K562 (cell line): ENCODE measurements at regions not wholly inside any gene's neighbourhood (a gene's known extent, or its start where the extent isn't known, plus 50 kb on each side); places are given as distances from the start of the nearest gene placed in this dataset.

Source experiments
- ATAC-seq: fragments of 200-7000 bp; cut with Tn5 transposase; 3 replicates; pipeline ENCODE4 v1.9.1; 2020; ENCODE audit warnings: moderate library complexity
- BruUV-seq: library from RNA; stranded (reverse); fragments of 400-500 nt; replicated peaks from 2 replicates; lab custom pipeline; 2021; lab: Mats Ljungman, UMichigan
- CTCF ChIA-PET: fragments of 300-600 bp; formaldehyde crosslinking; extraction: SDS; loops from one replicate; lab custom pipeline; 2021; ENCODE audit warnings: low intra/inter-chr PET ratio; lab: Yijun Ruan, JAX
- POLR2A ChIA-PET: fragments of 300-600, 350-650 bp; sonication (Branson Sonifier 250); formaldehyde crosslinking; extraction: SDS; loops from one replicate; lab custom pipeline; 2021; ENCODE audit warnings: antibody characterized with exemption, inconsistent platforms; lab: Yijun Ruan, JAX
- DNase-seq, 4 experiments: peaks; one replicate each; pipeline versions ENCODE4 v3.0.0 to v3.0.0-alpha.2; 2011 to 2018; ENCODE audit warnings: low spot score in 3 of 4, mixed read lengths in 3 of 4; ENCODE audit errors: extremely low read depth in 1 of 4
- FAIRE-seq: peaks from 2 replicates; lab custom pipeline; 2011; peaks lifted over from hg19 to GRCh38; lab: Jason Lieb, UNC
- H2AFZ ChIP-seq: 2 replicates; pipeline ENCODE4 v1.6.0; 2011; ENCODE audit warnings: low read depth, low read length, control low read depth, inconsistent platforms
- H3K27ac ChIP-seq: fragments of 200-600 bp; 3 replicates; pipeline ENCODE4 v1.8.0; 2011; ENCODE audit warnings: low read depth, mild to moderate bottlenecking, control low read depth, inconsistent platforms, low read length, moderate library complexity, mixed read lengths; ENCODE audit errors: extremely low read depth
- H3K27me3 ChIP-seq, 2 experiments: fragments of 300-600 bp in 1 of 2; 2 replicates in 1 of 2; 3 replicates in 1 of 2; pipeline versions ENCODE4 v1.6.0 to v1.8.0; 2011; ENCODE audit warnings: inconsistent platforms in 2 of 2, low read length in 2 of 2, mild to moderate bottlenecking in 1 of 2, mixed read lengths in 1 of 2, moderate library complexity in 1 of 2; ENCODE audit not compliant: control insufficient read depth in 2 of 2, insufficient read depth in 2 of 2
- H3K36me3 ChIP-seq: fragments of 300-600 bp; 3 replicates; pipeline ENCODE4 v1.8.0; 2011; ENCODE audit warnings: mild to moderate bottlenecking, low read length, inconsistent platforms; ENCODE audit not compliant: control insufficient read depth, insufficient read depth
- H3K4me1 ChIP-seq, 2 experiments: fragments of 200-600 bp in 1 of 2; replicated peaks in 1 of 2; 2 replicates in 1 of 2; 3 replicates in 1 of 2; pipeline versions ENCODE4 v1.5.1 to v1.8.0; 2011; ENCODE audit warnings: inconsistent platforms in 2 of 2, low read length in 2 of 2, mild to moderate bottlenecking in 1 of 2, mixed read lengths in 1 of 2, moderate library complexity in 1 of 2; ENCODE audit not compliant: control insufficient read depth in 2 of 2, insufficient read depth in 2 of 2
- H3K4me2 ChIP-seq: 2 replicates; pipeline ENCODE4 v1.6.1; 2011; ENCODE audit warnings: low read length, control low read depth, inconsistent platforms, mixed read lengths; ENCODE audit not compliant: insufficient read depth
- H3K4me3 ChIP-seq: fragments of 200-600 bp; sonication (generic), shearing (Covaris generic); 2 replicates; pipeline ENCODE4 v1.5.1; 2016; ENCODE audit warnings: control low read depth, inconsistent platforms
- H3K79me2 ChIP-seq: fragments of 200-600 bp; 3 replicates; pipeline ENCODE4 v1.8.0; 2011; ENCODE audit warnings: low read length, inconsistent platforms; ENCODE audit not compliant: control insufficient read depth, insufficient read depth
- H3K9ac ChIP-seq, 2 experiments: 2 replicates each; pipeline versions ENCODE4 v1.6.0 to v1.6.1; 2011; ENCODE audit warnings: low read depth in 2 of 2, low read length in 2 of 2, control low read depth in 1 of 2, inconsistent platforms in 1 of 2, mild to moderate bottlenecking in 1 of 2, mixed read lengths in 1 of 2; ENCODE audit not compliant: insufficient read depth in 1 of 2
- H3K9me1 ChIP-seq: one replicate; pipeline ENCODE4 v1.6.0; 2011; ENCODE audit warnings: inconsistent platforms, mild to moderate bottlenecking, low read length, moderate library complexity; ENCODE audit not compliant: control insufficient read depth, insufficient read depth
- H3K9me3 ChIP-seq: replicated peaks from 2 replicates; pipeline ENCODE4 v1.5.1; 2011; ENCODE audit warnings: low read depth, low read length, inconsistent platforms; ENCODE audit not compliant: control insufficient read depth, insufficient read depth
- H4K20me1 ChIP-seq: replicated peaks from 2 replicates; pipeline ENCODE4 v1.6.1; 2011; ENCODE audit warnings: low read length, inconsistent platforms, mixed read lengths; ENCODE audit not compliant: control insufficient read depth, insufficient read depth
- CCNT2 ChIP-seq: IDR thresholded peaks from 2 replicates; pipeline ENCODE4 v1.6.1; 2011; ENCODE audit warnings: borderline replicate concordance, low read depth, mild to moderate bottlenecking, moderate library complexity, mixed read lengths, low read length; ENCODE audit not compliant: insufficient read length; ENCODE audit errors: extremely low read depth
- EZH2 ChIP-seq: IDR thresholded peaks from 2 replicates; pipeline ENCODE4 v1.6.1; 2012; ENCODE audit warnings: low read depth, mild to moderate bottlenecking, inconsistent platforms, low read length, borderline replicate concordance
- GTF2A2 ChIP-seq: IDR thresholded peaks from 2 replicates; pipeline ENCODE4 v1.6.1; 2016; ENCODE audit warnings: mild to moderate bottlenecking, missing genetic modification characterization, missing compliant biosample characterization
- HINFP ChIP-seq: fragments of 450-650 bp; conservative IDR thresholded peaks from 2 replicates; pipeline ENCODE4 v1.6.1; 2016; ENCODE audit warnings: missing genetic modification characterization, low read depth, mild to moderate bottlenecking, control low read depth, missing compliant biosample characterization
- L3MBTL2 ChIP-seq: fragments of 450-650 bp; IDR thresholded peaks from 2 replicates; pipeline ENCODE4 v1.6.1; 2016; ENCODE audit warnings: mild to moderate bottlenecking, moderate library complexity
- MTA2 ChIP-seq: fragments of 450-650 bp; IDR thresholded peaks from 2 replicates; pipeline ENCODE4 v1.6.1; 2016; ENCODE audit warnings: low read depth
- MTA3 ChIP-seq: fragments of 450-650 bp; formaldehyde crosslinking; IDR thresholded peaks from 2 replicates; pipeline ENCODE4 v1.6.1; 2017; ENCODE audit warnings: mild to moderate bottlenecking, borderline replicate concordance
- PTTG1 ChIP-seq: fragments of 450-650 bp; IDR thresholded peaks from 2 replicates; pipeline ENCODE4 v1.6.1; 2016; ENCODE audit warnings: low read depth, mild to moderate bottlenecking, missing genetic modification characterization, missing compliant biosample characterization
- RBM15 ChIP-seq: fragments of 200-400 bp; formaldehyde crosslinking; IDR thresholded peaks from 2 replicates; pipeline ENCODE4 v1.6.1; 2018; ENCODE audit warnings: mild to moderate bottlenecking, low read length, moderate library complexity; ENCODE audit not compliant: insufficient read depth
- TEAD4 ChIP-seq, 2 experiments: sonication (generic) in 1 of 2; formaldehyde crosslinking in 1 of 2; IDR thresholded peaks; 2 replicates each; pipeline versions ENCODE4 v1.6.1 to v1.8.0; 2012 to 2022; ENCODE audit warnings: borderline replicate concordance in 1 of 2, inconsistent platforms in 1 of 2, low read length in 1 of 2, mild to moderate bottlenecking in 1 of 2, missing genetic modification reagents in 1 of 2
- TSC22D4 ChIP-seq: fragments of 450-650 bp; IDR thresholded peaks from 2 replicates; pipeline ENCODE4 v1.6.1; 2016; ENCODE audit warnings: missing genetic modification characterization, missing biosample characterization, control low read depth
- ZNF561 ChIP-seq: fragments of 450-650 bp; formaldehyde crosslinking; conservative IDR thresholded peaks from 2 replicates; pipeline ENCODE4 v1.4.0; 2020; ENCODE audit warnings: mild to moderate bottlenecking, moderate library complexity
- WGBS: fragments of 100-300 bp; shearing (Covaris generic); methylation state at CpG from one replicate; pipeline ENCODE4 v1.1.6; 2016; ENCODE audit warnings: low coverage, mixed read lengths; ENCODE audit not compliant: insufficient coverage; ENCODE audit errors: missing lambda C conversion rate; 5-methylcytosine and 5-hydroxymethylcytosine counted together
- in situ Hi-C: fragments of 300-500 bp; cut with MboI; formaldehyde crosslinking; loops from 4 replicates; pipeline ENCODE4 v1.15.0; 2018; ENCODE audit warnings: inconsistent platforms, mixed read lengths
- intact Hi-C: fragments of 100-400 bp; cut with micrococcal nuclease; formaldehyde crosslinking; loops from 2 replicates; pipeline ENCODE4 v1.14.2; 2022
- TF ChIP-seq, protein P1 (sequence below), 2 experiments: fragments of 150-350 bp in 1 of 2; IDR thresholded peaks; 2 replicates each; pipeline ENCODE4 v1.6.1; 2012 to 2016; ENCODE audit warnings: low read depth in 2 of 2, low read length in 2 of 2, mild to moderate bottlenecking in 1 of 2, moderate library complexity in 1 of 2

- Histone ChIP-seq H3K79me2 (no peaks in the 10 kb centered on the region), H3K9ac (no peak overlapping the region), H3K27ac (no peak overlapping the region), H3K4me2 (no peak overlapping the region), H3K4me1 (no peaks in the 10 kb centered on the region), H3K9me3 (no peaks in the 10 kb centered on the region), H3K9me1 (no peaks in the 10 kb centered on the region), H2AFZ (no peak overlapping the region), H3K4me3 (no peak overlapping the region), H3K27me3 (no peaks in the 10 kb centered on the region), H4K20me1 (no peaks in the 10 kb centered on the region), H3K36me3 (no peaks in the 10 kb centered on the region)
- TF ChIP-seq TSC22D4 (tag) (no peak), PTTG1 (tag) (no peak), MTA3 (no peak), RBM15 (no peak), GTF2A2 (no peak), ZNF561 (CRISPR knock-in tag) (no peak), CCNT2 (no peak), TEAD4 (IDR thresholded peaks at IDR 0.05; ENCODE audit: low read length) (no peak), TEAD4 (CRISPR knock-in tag; IDR thresholded peaks at IDR 0.05; ENCODE audit: borderline replicate concordance) (no peak), HINFP (tag) (no peak), L3MBTL2 (no peak), MTA2 (no peak), EZH2 (no peak)
- TF ChIP-seq, protein P1, sequence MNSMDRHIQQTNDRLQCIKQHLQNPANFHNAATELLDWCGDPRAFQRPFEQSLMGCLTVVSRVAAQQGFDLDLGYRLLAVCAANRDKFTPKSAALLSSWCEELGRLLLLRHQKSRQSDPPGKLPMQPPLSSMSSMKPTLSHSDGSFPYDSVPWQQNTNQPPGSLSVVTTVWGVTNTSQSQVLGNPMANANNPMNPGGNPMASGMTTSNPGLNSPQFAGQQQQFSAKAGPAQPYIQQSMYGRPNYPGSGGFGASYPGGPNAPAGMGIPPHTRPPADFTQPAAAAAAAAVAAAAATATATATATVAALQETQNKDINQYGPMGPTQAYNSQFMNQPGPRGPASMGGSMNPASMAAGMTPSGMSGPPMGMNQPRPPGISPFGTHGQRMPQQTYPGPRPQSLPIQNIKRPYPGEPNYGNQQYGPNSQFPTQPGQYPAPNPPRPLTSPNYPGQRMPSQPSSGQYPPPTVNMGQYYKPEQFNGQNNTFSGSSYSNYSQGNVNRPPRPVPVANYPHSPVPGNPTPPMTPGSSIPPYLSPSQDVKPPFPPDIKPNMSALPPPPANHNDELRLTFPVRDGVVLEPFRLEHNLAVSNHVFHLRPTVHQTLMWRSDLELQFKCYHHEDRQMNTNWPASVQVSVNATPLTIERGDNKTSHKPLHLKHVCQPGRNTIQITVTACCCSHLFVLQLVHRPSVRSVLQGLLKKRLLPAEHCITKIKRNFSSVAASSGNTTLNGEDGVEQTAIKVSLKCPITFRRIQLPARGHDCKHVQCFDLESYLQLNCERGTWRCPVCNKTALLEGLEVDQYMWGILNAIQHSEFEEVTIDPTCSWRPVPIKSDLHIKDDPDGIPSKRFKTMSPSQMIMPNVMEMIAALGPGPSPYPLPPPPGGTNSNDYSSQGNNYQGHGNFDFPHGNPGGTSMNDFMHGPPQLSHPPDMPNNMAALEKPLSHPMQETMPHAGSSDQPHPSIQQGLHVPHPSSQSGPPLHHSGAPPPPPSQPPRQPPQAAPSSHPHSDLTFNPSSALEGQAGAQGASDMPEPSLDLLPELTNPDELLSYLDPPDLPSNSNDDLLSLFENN (IDR thresholded peaks at IDR 0.05; ENCODE audit: low read depth in 2 of 2, low read length in 2 of 2) = no peak
- intact Hi-C loops = no loop called here
- no TSS peak for BruUV-seq
- ATAC-seq (no peak), DNase-seq (no peak), FAIRE-seq (no peak)
- 0% methylated on average over 1 of the region's 1 CpG for WGBS
- POLR2A ChIA-PET = no interaction called here
- CTCF ChIA-PET = no interaction called here
- in situ Hi-C loops = no loop called here
Observed at GRCh38 chr11:42171046-42171445, 711.6 kb upstream of the LRRC4C start.
